MCF 10A (cell line): ENCODE measurements at regions not wholly inside any gene's neighbourhood (a gene's known extent, or its start where the extent isn't known, plus 50 kb on each side); places are given as distances from the start of the nearest gene placed in this dataset.

Experiments
- BruUV-seq: library from RNA; stranded (reverse); fragments of 400-500 nt; replicated peaks from 2 replicates; lab custom pipeline; 2021; lab: Mats Ljungman, UMichigan
- CTCF ChIA-PET: fragments of 300-600 bp; sonication (Branson Sonifier 250); formaldehyde crosslinking; extraction: SDS; loops from one replicate; lab custom pipeline; 2021; ENCODE audit warnings: antibody characterized with exemption, inconsistent platforms; lab: Yijun Ruan, JAX
- POLR2A ChIA-PET: fragments of 300-600, 350-650 bp; sonication (Branson Sonifier 250); formaldehyde crosslinking; extraction: SDS; loops from one replicate; lab custom pipeline; 2020; ENCODE audit warnings: antibody characterized with exemption, inconsistent platforms; lab: Yijun Ruan, JAX
- DNase-seq: peaks from one replicate; pipeline ENCODE4 v3.0.0-alpha.2; 2018; ENCODE audit not compliant: unreplicated experiment
- H3K27ac Mint-ChIP-seq: one replicate; pipeline ENCODE4 v1.8.0; 2022; ENCODE audit warnings: mild to moderate bottlenecking, low read depth, mixed read lengths; ENCODE audit not compliant: unreplicated experiment
- H3K27me3 Mint-ChIP-seq: one replicate; pipeline ENCODE4 v1.8.0; 2022; ENCODE audit warnings: mixed read lengths; ENCODE audit not compliant: insufficient read depth, unreplicated experiment
- H3K36me3 Mint-ChIP-seq: one replicate; pipeline ENCODE4 v1.8.0; 2022; ENCODE audit warnings: mild to moderate bottlenecking, moderate library complexity, mixed read lengths; ENCODE audit not compliant: insufficient read depth, unreplicated experiment
- H3K4me1 Mint-ChIP-seq: one replicate; pipeline ENCODE4 v1.8.0; 2022; ENCODE audit warnings: mixed read lengths; ENCODE audit not compliant: insufficient read depth, unreplicated experiment
- H3K4me3 Mint-ChIP-seq: one replicate; pipeline ENCODE4 v1.8.0; 2022; ENCODE audit warnings: mild to moderate bottlenecking, moderate library complexity, mixed read lengths; ENCODE audit not compliant: unreplicated experiment
- H3K9me3 Mint-ChIP-seq: one replicate; pipeline ENCODE4 v1.8.0; 2022; ENCODE audit warnings: mixed read lengths; ENCODE audit not compliant: unreplicated experiment
- CTCF ChIP-seq: fragments of 200-600 bp; IDR thresholded peaks from one replicate; pipeline ENCODE4 v1.8.0; 2022; ENCODE audit warnings: antibody characterized with exemption, mild to moderate bottlenecking; ENCODE audit not compliant: unreplicated experiment
- intact Hi-C: fragments of 100-400 bp; cut with micrococcal nuclease; formaldehyde crosslinking; loops from 2 replicates; pipeline ENCODE4 v1.14.1; 2022

- H3K9me3 Mint-ChIP-seq = no peaks in the 10 kb centered on the region
- no peak for TF ChIP-seq CTCF
- ChIA-PET CTCF (interaction anchor here (0.7 to 1.4 kb wide), 3 partner anchors 9 to 69 kb away, joined by 3 to 4 read pairs (median 3); no protein-coding TSS in a partner anchor), POLR2A (interaction anchor here (0.6 to 0.7 kb wide), 2 partner anchors 9 to 158 kb away, joined by 3 read pairs; no protein-coding TSS in a partner anchor)
- no peak overlapping the region for H3K4me3 Mint-ChIP-seq
- no peaks in the 10 kb centered on the region for H3K36me3 Mint-ChIP-seq
- no peak for DNase-seq
- intact Hi-C loops = no loop called here
- H3K4me1 Mint-ChIP-seq = peaks cover 23% of the 10 kb centered on the region
- H3K27me3 Mint-ChIP-seq = no peaks in the 10 kb centered on the region
- no TSS peak for BruUV-seq
- H3K27ac Mint-ChIP-seq = no peak overlapping the region
Observed at GRCh38 chr4:107252571-107252970, 216.5 kb upstream of the DKK2 start.

- Mint-ChIP-seq H3K27ac (no peak overlapping the region), H3K4me3 (no peak overlapping the region), H3K9me3 (no peaks in the 10 kb centered on the region), H3K36me3 (no peaks in the 10 kb centered on the region), H3K27me3 (no peaks in the 10 kb centered on the region), H3K4me1 (peaks cover 11% of the 10 kb centered on the region)
- TF ChIP-seq CTCF = no peak
- intact Hi-C loops = no loop called here
- BruUV-seq = no TSS peak
- POLR2A ChIA-PET = no interaction called here
- no peak for DNase-seq
- CTCF ChIA-PET = no interaction called here
Observed at GRCh38 chr4:107248571-107248970, 212.5 kb upstream of the DKK2 start.

DNA sequence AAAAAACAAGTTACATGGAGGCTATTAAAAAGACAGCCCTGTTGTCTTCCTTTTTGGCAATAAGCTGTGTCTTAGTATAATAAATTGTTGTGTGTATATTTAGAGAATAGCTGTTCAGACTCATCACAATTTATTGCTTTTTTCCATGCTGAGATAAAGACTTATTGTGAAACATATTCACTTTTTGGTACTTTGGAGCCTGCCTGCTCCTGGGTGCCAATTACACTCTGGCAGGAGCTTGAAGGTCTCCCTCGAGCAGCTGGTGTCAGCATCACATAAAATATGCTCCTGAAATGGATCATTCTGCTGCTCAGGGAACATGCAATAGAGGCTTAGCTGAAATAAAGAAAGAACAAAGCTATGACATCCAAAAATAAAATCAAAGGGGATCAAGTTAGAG lies 211.6 kb upstream of the DKK2 start:
- no peak for TF ChIP-seq CTCF
- ChIA-PET POLR2A (interaction anchor here (0.6 to 1.0 kb wide), 2 partner anchors 19 to 229 kb away, joined by 3 read pairs; no protein-coding TSS in a partner anchor), CTCF (no interaction called here)
- Mint-ChIP-seq H3K36me3 (no peaks in the 10 kb centered on the region), H3K4me1 (peaks cover 19% of the 10 kb centered on the region), H3K27me3 (no peaks in the 10 kb centered on the region), H3K4me3 (no peak overlapping the region), H3K27ac (no peak overlapping the region), H3K9me3 (no peaks in the 10 kb centered on the region)
- no TSS peak for BruUV-seq
- intact Hi-C loops = no loop called here
- DNase-seq = no peak

- ChIA-PET CTCF (interaction anchor here (0.6 kb wide), 1 partner anchor 183 kb away, joined by 3 read pairs; no protein-coding TSS in a partner anchor), POLR2A (interaction anchor here (0.7 kb wide), 1 partner anchor 34 kb away, joined by 3 read pairs; no protein-coding TSS in a partner anchor)
- H3K27ac Mint-ChIP-seq = no peak overlapping the region
- H3K4me1 Mint-ChIP-seq = peaks cover 20% of the 10 kb centered on the region
- BruUV-seq = no TSS peak
- no peak overlapping the region for H3K4me3 Mint-ChIP-seq
- no peak for TF ChIP-seq CTCF
- intact Hi-C loops = no loop called here
- H3K36me3 Mint-ChIP-seq = no peaks in the 10 kb centered on the region
- DNase-seq = no peak
- no peaks in the 10 kb centered on the region for H3K9me3 Mint-ChIP-seq
- H3K27me3 Mint-ChIP-seq = no peaks in the 10 kb centered on the region
Observed at GRCh38 chr4:107246761-107247160, 210.6 kb upstream of the DKK2 start.
